Heart left ventricle (tissue), 16 donors: ENCODE measurements at regions not wholly inside any gene's neighbourhood (a gene's known extent, or its start where the extent isn't known, plus 50 kb on each side); places are given as distances from the start of the nearest gene placed in this dataset.
A peak's percentile ranks its signal among the peaks of the same experiment; 100 is the strongest.
"Not testable (repeated sequence)": the region's sequence is repeated elsewhere in the genome, so short reads cannot be mapped to it uniquely, and the experiment has no call there.

Experiments
- ATAC-seq, 4 donors: fragments of 200-7000 bp; cut with Tn5 transposase; one replicate each; pipeline ENCODE4 v1.9.1; 2020 to 2022; ENCODE audit warnings: moderate library complexity in 4 of 4, mild to moderate bottlenecking in 3 of 4, moderate number of reproducible peaks in 1 of 4
- DNase-seq, 5 donors: peaks; one replicate each; pipeline ENCODE4 v3.0.0-alpha.2; 2020
- H3K27ac ChIP-seq, 12 donors: fragments of 200-600 bp; sonication (generic) in 4 of 12; one replicate each; pipeline versions ENCODE4 v1.5.0 to v1.8.0; 2016 to 2022; ENCODE audit warnings: mild to moderate bottlenecking in 2 of 12
- H3K27me3 ChIP-seq, 9 donors: fragments of 200-600 bp; sonication (generic) in 2 of 9; one replicate each; pipeline versions ENCODE4 v1.5.1 to v1.8.0; 2016 to 2022; ENCODE audit warnings: mild to moderate bottlenecking in 3 of 9
- H3K36me3 ChIP-seq, 9 donors: fragments of 200-600 bp; sonication (generic) in 2 of 9; one replicate each; pipeline versions ENCODE4 v1.5.0 to v1.8.0; 2018 to 2022; ENCODE audit warnings: mild to moderate bottlenecking in 2 of 9
- H3K4me1 ChIP-seq, 12 donors: fragments of 200-600 bp; sonication (generic) in 4 of 12; one replicate each; pipeline versions ENCODE4 v1.5.0 to v1.8.0; 2016 to 2022; ENCODE audit warnings: mild to moderate bottlenecking in 3 of 12
- H3K4me3 ChIP-seq, 12 donors: fragments of 200-600 bp; sonication (generic) in 4 of 12; one replicate each; pipeline versions ENCODE4 v1.5.0 to v1.8.0; 2017 to 2022; ENCODE audit warnings: mild to moderate bottlenecking in 9 of 12, moderate library complexity in 4 of 12
- H3K9me3 ChIP-seq, 12 donors: fragments of 200-600 bp; sonication (generic) in 4 of 12; one replicate each; pipeline versions ENCODE4 v1.5.0 to v1.8.0; 2016 to 2022; ENCODE audit warnings: mild to moderate bottlenecking in 1 of 12
- CTCF ChIP-seq, 12 donors: fragments of 200-600 bp; sonication (generic) in 4 of 12; IDR thresholded peaks; one replicate each; pipeline versions ENCODE4 v1.5.0 to v1.8.0; 2018 to 2022; ENCODE audit warnings: antibody characterized with exemption in 12 of 12, mild to moderate bottlenecking in 5 of 12
- POLR2A ChIP-seq, 2 donors: fragments of 450-650 bp; IDR thresholded peaks; one replicate each; pipeline ENCODE4 v1.6.1; 2017; ENCODE audit warnings: antibody characterized with exemption in 2 of 2, mild to moderate bottlenecking in 2 of 2, moderate library complexity in 2 of 2
- WGBS, 4 donors: extraction: QIAGEN DNeasy Blood & Tissue Kit in 2 of 4; methylation state at CpG; one replicate each; pipeline versions ENCODE4 v1.1.5 to v1.1.7; 2013 to 2018; 5-methylcytosine and 5-hydroxymethylcytosine counted together
- intact Hi-C, 10 donors: fragments of 100-400 bp; cut with DNase I; formaldehyde crosslinking; loops; one replicate each; pipeline versions ENCODE4 v1.11.1 to v1.14.2; 2022
- donor health status: ischemic (EF 13 %, LVEDD 7.1; RV severe dilation, severe dysfunction).
- donor health status: healthy with polysubstance abuse.
- donor health status: DM: no; HTN: yes; CAD: no.
- donor health status: DM: no; HTN: no; CAD: no.
- donor health status: ischemic (EF 25% LVEDD 6.9; RV normal size, moderate dysfunction).
- donor health status: ischemic (EF 25% LVEDD 5.7; RV mildly dilated, moderate dysfunction).
- donor health status: healthy.
- donor health status: DM: yes; HTN: yes; CAD: no.
- donor health status: ischemic (EF 35%, LVEDD 5.7; RV mildly dilated, moderate dysfunction).
- donor health status: nonischemic (EF 11% LVEDD 7.7; RV severe dilation, severe dysfunction).
- donor health status: DM: yes; HTN: yes; CAD: no.
- donor health status: PGD.
- donor health status: ischemic (EF 29% LVEDD 5.4; RV normal size, mild dysfunction).
- donor health status: nonischemic (EF 23%, LVEDD 6.1; RV moderate dilation, normal function).

DNA sequence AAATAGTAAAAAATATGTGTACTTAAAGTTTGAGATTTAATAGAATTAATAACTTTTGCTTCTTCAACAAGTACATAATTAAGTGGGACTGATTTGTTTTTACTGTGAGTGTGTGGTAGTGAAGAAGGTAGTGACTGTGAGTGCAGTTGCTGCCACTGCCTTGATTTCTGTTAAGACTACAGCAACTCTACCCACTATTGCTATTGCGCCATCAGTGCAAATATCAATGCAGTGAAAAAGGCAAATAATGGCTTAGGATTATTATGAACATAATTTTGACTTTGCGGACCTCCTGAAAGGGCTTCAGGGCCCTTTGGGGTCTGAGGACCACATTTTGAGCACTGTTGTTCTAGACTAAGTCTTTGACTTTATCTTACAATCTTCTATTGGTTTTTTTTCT is 112.0 kb upstream of the PITX1 start:
- DNase-seq (no peak), ATAC-seq (no peak)
- no peak overlapping the region for H3K4me3 ChIP-seq
- no peaks in the 10 kb centered on the region for H3K4me1 ChIP-seq
- TF ChIP-seq CTCF (IDR thresholded peaks at IDR 0.05): no peak
- TF ChIP-seq POLR2A (IDR thresholded peaks at IDR 0.05): no peak
- H3K27me3 ChIP-seq: peaks cover 0 to 9% (median 0%) of the 10 kb centered on the region in 9 donors
- H3K27ac ChIP-seq: no peak overlapping the region
- 96 to 98% (median 97%) methylated on average over 2 of the region's 2 CpGs for WGBS, 4 donors
- H3K9me3 ChIP-seq: no peaks in the 10 kb centered on the region
- no peaks in the 10 kb centered on the region for H3K36me3 ChIP-seq
- intact Hi-C loops: no loop called here

DNA sequence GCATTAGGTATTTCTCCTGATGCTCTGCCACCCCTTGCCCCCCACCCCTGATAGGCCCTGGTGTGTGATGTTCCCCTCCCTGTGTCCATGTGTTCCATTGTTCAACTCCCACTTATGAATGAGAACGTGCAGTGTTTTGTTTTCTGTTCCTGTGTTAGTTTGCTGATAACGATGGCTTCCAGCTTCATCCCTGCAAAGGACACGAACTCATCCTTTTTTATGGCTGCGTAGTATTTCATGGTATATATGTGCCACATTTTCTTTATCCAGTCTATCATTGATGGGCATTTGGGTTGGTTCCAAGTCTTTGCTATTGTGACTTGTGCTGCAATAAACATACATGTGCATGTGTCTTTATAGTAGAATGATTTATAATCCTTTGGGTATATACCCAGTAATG is 109.7 kb upstream of the PITX1 start:
- H3K36me3 ChIP-seq, intact Hi-C loops, H3K4me1 ChIP-seq, H3K27ac ChIP-seq, ATAC-seq, DNase-seq, H3K9me3 ChIP-seq, H3K27me3 ChIP-seq, H3K4me3 ChIP-seq: not testable (repeated sequence)
- 67 to 80% (median 72%) methylated on average over 4 of the region's 4 CpGs for WGBS, 4 donors

DNA sequence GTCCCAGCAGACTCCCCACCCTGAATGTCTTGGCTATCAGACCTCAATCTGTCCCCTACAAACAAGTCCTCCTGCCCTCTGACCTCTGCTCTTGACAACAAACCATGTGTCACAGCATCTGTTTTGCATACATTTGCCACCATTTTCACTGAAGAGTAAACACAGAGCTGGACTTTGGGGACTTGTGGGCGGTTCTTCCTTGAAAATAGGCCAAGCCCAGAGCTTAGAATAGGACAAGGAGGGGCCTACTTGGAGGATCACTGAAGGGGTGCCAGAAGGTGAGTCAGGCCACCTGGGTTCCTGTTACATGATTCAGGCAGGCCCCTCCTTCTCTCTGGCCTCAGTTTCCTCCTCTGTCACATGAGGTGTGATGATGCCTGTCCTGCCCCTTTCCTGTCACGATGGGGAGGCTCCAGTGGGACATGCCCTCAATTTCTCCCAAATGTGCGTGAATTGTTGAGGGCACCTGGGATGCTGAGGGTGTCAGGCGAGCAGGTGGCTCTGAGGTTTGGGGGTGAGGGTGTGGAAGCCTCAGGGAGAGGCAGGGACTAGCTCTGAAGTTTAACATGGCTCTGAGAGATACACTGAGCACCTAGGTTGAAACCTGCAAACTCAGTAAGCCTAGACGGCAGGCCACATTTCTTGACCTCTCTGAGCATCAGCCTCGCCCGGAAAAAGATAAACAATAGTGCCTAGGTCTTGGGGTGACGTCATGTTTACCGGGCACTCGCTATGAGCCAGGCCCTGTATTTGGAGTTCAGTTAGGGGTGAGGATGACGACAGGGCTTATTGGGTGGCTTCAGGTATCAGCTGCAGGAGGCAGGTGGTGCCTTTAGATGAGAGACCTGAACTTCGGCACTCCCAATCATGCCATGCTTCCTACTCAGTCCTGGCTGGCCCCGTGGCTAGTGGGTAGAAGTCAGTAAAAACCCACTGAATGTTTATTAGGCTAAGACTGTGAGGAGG is 107.6 kb upstream of the PITX1 start:
- no peaks in the 10 kb centered on the region for H3K36me3 ChIP-seq
- ATAC-seq (no peak), DNase-seq (no peak)
- H3K27ac ChIP-seq: no peak overlapping the region
- no peaks in the 10 kb centered on the region for H3K27me3 ChIP-seq
- H3K4me3 ChIP-seq: no peak overlapping the region
- H3K9me3 ChIP-seq: no peaks in the 10 kb centered on the region
- peaks cover 0 to 6% (median 0%) of the 10 kb centered on the region in 12 donors for H3K4me1 ChIP-seq
- 78 to 83% (median 80%) methylated on average over 11 to 13 of the region's 13 CpGs for WGBS, 4 donors
- TF ChIP-seq CTCF (IDR thresholded peaks at IDR 0.05) (no peak), POLR2A (IDR thresholded peaks at IDR 0.05) (no peak)
- intact Hi-C loops: no loop called here

- intact Hi-C loops: no loop called here
- Histone ChIP-seq H3K4me1 (peaks cover 0 to 6% (median 0%) of the 10 kb centered on the region in 12 donors), H3K27me3 (no peaks in the 10 kb centered on the region), H3K27ac (peak overlapping the region in 1 of 12 donors; percentile 33), H3K4me3 (no peak overlapping the region), H3K36me3 (no peaks in the 10 kb centered on the region), H3K9me3 (no peaks in the 10 kb centered on the region)
- 64 to 72% (median 67%) methylated on average over 7 to 9 of the region's 9 CpGs for WGBS, 4 donors
- ATAC-seq (peak in 3 of 4 donors; percentile 13 to 65 (median 39)), DNase-seq (peak in 2 of 5 donors; percentile 27 to 39)
- TF ChIP-seq POLR2A (IDR thresholded peaks at IDR 0.05): no peak
- TF ChIP-seq CTCF (IDR thresholded peaks at IDR 0.05): no peak
Observed at GRCh38 chr5:135140446-135141204, 106.6 kb upstream of the PITX1 start.
